ENCODE measurements at regions not wholly inside any gene's neighbourhood (a gene's known extent, or its start where the extent isn't known, plus 50 kb on each side); places are given as distances from the start of the nearest gene placed in this dataset.

DNA sequence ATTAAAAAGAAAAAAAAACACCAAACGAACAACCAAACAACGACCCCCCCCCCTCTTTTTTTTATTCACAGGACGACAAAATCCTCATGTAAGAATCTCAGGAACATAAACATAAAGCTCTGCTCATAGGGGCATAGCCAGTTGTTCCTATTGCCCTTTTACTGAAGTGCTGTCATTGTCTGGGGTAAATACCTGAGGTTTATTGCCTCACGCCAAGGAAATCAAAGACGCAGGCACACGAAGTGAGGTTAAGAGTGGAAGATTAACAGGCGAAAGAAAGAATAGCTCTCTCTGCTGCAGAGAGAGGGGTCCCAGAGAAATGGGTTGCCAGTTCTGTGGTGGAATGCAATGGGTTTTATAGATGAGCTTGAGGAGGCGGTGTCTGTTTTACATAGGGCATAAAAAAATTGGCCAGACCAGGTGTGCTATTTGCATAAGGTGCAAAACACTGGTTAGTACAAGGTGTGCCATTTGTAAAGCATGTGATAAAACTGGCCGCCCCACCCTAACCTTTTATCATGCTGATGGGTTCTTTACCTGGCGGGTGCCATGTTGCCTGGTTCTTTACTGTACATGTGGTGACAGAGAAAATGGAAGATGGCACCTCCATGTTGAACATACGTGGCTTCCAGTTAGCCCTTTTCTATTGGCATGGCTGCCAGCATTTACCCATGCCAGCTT is 257.6 kb upstream of the ZPLD1 start:
- H3K27ac ChIP-seq (ENCODE audit: low read depth, low read length) = no peak overlapping the region
- H3K27me3 ChIP-seq (ENCODE audit: control insufficient read depth, insufficient read depth, low read length) = no peaks in the 10 kb centered on the region
- no peak overlapping the region for H3K4me3 ChIP-seq (ENCODE audit: low read depth, low read length)
- no peaks in the 10 kb centered on the region for H3K4me1 ChIP-seq (ENCODE audit: control insufficient read depth, insufficient read depth, low read length)
- no peaks in the 10 kb centered on the region for H3K9me3 ChIP-seq (ENCODE audit: control insufficient read depth, insufficient read depth, low read depth, low read length)
- no peak overlapping the region for H3K9ac ChIP-seq (ENCODE audit: low read length)
- no peaks in the 10 kb centered on the region for H3K36me3 ChIP-seq (ENCODE audit: control insufficient read depth, insufficient read depth, low read length)

DNA sequence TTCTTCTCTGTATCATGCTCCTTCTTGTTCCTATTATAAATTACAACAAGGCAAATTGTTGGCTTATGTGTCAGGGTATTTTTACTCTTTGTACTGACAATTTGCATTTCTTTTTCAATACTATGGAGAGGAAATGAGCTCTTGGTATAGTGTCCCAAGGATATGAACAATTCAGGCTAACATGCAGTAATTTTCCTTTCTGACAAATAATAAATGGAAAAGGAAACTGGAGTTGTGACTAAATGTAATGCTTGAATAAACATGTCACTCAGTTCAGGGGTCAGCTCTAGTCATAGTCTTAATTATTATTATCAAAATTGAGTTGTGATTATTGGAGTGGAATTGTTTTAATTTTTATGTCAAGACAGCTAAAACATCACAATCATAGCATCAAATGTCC is 256.0 kb upstream of the ZPLD1 start:
- no peak overlapping the region for H3K9ac ChIP-seq (ENCODE audit: low read length)
- H3K27ac ChIP-seq (ENCODE audit: low read depth, low read length) = no peak overlapping the region
- H3K36me3 ChIP-seq (ENCODE audit: control insufficient read depth, insufficient read depth, low read length) = no peaks in the 10 kb centered on the region
- H3K4me1 ChIP-seq (ENCODE audit: control insufficient read depth, insufficient read depth, low read length) = peaks cover 6% of the 10 kb centered on the region; the same call in 1 of the 2 replicates
- no peaks in the 10 kb centered on the region for H3K9me3 ChIP-seq (ENCODE audit: control insufficient read depth, insufficient read depth, low read depth, low read length)
- H3K27me3 ChIP-seq (ENCODE audit: control insufficient read depth, insufficient read depth, low read length) = no peaks in the 10 kb centered on the region
- no peak overlapping the region for H3K4me3 ChIP-seq (ENCODE audit: low read depth, low read length)

DNA sequence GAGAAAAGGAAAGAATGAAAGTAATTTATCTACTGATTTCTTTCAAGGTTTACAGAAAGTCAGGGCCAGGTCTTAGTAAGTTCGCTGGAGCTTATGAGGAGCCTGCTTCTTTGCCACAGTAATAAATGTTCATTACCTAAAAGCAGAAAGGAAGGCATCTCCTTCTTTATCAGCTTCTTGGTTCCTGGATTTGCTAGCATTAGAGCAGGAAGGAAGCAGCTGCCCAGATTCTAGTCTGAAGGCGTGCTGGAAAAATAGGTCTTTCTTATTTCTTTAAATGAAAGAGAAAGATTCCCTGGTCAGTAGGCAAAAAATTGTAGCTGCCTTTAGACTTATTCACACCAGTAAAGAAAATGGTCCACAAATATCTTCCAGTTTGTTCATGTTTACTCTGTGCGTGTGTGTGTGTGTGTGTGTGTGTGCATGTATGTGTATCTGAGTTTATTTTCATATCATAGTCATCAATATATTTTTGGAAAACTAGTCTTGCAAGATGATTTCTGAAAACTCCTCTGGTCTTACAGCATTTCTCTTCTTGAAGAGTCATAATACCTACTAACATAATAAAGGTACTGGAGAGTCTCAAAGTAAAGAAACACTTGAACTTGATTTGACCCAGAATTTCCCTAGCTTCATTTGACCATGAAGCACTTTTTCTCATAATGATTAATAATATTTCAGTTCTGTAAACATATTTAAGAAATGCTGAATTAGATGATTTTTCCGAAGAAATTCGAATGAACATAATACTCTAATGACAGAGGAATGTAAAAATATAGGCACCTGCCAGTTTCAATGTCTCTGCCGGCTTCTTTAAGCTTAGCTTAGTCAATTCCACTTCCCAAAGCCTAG is 255.3 kb upstream of the ZPLD1 start:
- Histone ChIP-seq H3K9ac (ENCODE audit: low read length) (no peak overlapping the region), H3K4me1 (ENCODE audit: control insufficient read depth, insufficient read depth, low read length) (peaks cover 9% of the 10 kb centered on the region; the same call in 1 of the 2 replicates), H3K4me3 (ENCODE audit: low read depth, low read length) (no peak overlapping the region), H3K36me3 (ENCODE audit: control insufficient read depth, insufficient read depth, low read length) (no peaks in the 10 kb centered on the region), H3K27me3 (ENCODE audit: control insufficient read depth, insufficient read depth, low read length) (no peaks in the 10 kb centered on the region), H3K9me3 (ENCODE audit: control insufficient read depth, insufficient read depth, low read depth, low read length) (no peaks in the 10 kb centered on the region), H3K27ac (ENCODE audit: low read depth, low read length) (no peak overlapping the region)

DNA sequence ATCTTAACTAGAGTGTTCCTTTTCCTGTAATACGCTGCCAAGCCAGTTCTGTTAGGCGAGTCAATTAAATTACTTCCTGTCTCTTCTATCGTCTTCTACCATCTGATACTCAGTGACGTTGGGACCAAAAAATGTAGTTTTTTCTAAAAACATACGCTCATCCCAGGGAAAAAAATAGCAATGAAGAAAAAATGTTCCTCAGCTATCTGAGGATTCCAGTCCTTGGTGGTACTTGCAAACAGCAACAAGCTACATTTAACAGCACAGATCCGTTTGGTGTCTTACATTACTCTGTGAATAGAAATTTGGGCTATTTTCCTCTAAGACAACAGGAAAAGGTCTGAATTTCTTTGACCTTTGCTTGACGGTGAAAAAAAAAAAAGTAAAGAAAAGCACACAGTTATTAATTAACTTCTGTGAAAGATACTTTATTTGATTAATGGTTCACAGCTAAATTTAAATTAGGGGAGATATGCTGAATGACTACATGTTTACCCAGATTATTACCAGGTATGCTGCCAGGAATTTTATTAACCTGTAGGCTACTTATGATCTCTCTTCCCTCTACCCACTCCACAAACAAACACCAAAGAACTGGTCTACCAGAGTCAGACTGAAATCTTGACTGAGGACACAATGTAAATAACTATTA is 254.4 kb upstream of the ZPLD1 start:
- Histone ChIP-seq H3K9me3 (ENCODE audit: control insufficient read depth, insufficient read depth, low read depth, low read length) (no peaks in the 10 kb centered on the region), H3K27ac (ENCODE audit: low read depth, low read length) (no peak overlapping the region), H3K27me3 (ENCODE audit: control insufficient read depth, insufficient read depth, low read length) (no peaks in the 10 kb centered on the region), H3K4me3 (ENCODE audit: low read depth, low read length) (no peak overlapping the region), H3K9ac (ENCODE audit: low read length) (no peak overlapping the region), H3K4me1 (ENCODE audit: control insufficient read depth, insufficient read depth, low read length) (peaks cover 9% of the 10 kb centered on the region; the same call in 1 of the 2 replicates), H3K36me3 (ENCODE audit: control insufficient read depth, insufficient read depth, low read length) (no peaks in the 10 kb centered on the region)

DNA sequence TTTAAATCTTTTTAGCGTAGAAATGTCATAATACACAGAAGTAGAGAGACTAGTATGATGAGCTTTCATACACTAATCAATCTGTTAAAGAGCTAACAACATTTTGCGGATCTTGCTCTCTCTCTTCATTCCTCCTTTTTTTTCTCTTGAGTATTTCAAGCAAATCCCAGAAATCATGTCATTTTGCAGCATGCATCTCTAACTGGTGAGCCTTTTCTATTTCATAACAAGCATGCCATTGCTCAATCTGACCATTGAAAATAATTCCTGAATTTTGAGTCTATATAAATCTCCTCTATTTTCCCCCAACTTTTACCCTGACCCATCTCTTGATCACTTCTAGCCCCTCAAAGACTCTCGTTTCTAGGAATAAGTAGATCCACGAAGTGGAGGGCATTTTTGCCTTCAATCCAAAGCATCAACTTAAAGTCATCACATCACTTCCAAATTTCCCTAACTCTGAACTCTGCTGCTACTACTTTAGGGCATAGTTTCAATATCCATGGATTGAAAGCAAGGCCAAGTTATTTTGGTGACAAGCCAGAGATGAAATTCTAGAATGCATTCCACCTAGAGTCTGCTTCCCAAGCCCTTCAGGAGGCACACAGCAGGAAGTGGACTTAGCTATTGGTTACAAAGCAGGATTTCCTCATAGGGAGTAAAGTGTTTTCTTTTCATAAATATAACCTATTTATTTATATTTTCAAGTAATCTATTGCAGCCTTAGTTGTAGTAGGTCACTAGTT is 253.5 kb upstream of the ZPLD1 start:
- Histone ChIP-seq H3K36me3 (ENCODE audit: control insufficient read depth, insufficient read depth, low read length) (no peaks in the 10 kb centered on the region), H3K4me3 (ENCODE audit: low read depth, low read length) (no peak overlapping the region), H3K27me3 (ENCODE audit: control insufficient read depth, insufficient read depth, low read length) (no peaks in the 10 kb centered on the region), H3K9ac (ENCODE audit: low read length) (no peak overlapping the region), H3K9me3 (ENCODE audit: control insufficient read depth, insufficient read depth, low read depth, low read length) (no peaks in the 10 kb centered on the region), H3K4me1 (ENCODE audit: control insufficient read depth, insufficient read depth, low read length) (peaks cover 9% of the 10 kb centered on the region; the same call in 1 of the 2 replicates), H3K27ac (ENCODE audit: low read depth, low read length) (no peak overlapping the region)

DNA sequence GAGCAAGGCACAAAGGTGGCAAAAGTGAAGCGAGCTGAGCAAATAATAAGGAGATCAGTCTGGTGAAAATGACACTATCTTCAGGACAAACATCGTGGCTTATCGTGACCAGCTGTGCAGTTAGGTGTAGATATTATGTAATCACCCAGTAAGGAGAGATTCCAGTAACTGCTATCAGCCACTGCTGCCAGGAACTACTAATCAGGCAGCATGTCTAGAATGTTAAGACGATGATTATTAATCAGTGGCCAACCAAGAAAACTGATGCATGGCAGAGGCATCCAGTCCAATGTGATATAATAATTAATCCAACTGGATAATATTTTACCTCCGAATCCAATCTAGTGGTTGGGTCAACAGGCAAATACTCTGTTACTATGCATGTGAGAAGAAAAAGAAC is 252.7 kb upstream of the ZPLD1 start:
- peaks cover 9% of the 10 kb centered on the region; the same call in 1 of the 2 replicates for H3K4me1 ChIP-seq (ENCODE audit: control insufficient read depth, insufficient read depth, low read length)
- H3K27ac ChIP-seq (ENCODE audit: low read depth, low read length) = no peak overlapping the region
- H3K4me3 ChIP-seq (ENCODE audit: low read depth, low read length) = no peak overlapping the region
- no peaks in the 10 kb centered on the region for H3K27me3 ChIP-seq (ENCODE audit: control insufficient read depth, insufficient read depth, low read length)
- no peak overlapping the region for H3K9ac ChIP-seq (ENCODE audit: low read length)
- no peaks in the 10 kb centered on the region for H3K36me3 ChIP-seq (ENCODE audit: control insufficient read depth, insufficient read depth, low read length)
- H3K9me3 ChIP-seq (ENCODE audit: control insufficient read depth, insufficient read depth, low read depth, low read length) = no peaks in the 10 kb centered on the region

DNA sequence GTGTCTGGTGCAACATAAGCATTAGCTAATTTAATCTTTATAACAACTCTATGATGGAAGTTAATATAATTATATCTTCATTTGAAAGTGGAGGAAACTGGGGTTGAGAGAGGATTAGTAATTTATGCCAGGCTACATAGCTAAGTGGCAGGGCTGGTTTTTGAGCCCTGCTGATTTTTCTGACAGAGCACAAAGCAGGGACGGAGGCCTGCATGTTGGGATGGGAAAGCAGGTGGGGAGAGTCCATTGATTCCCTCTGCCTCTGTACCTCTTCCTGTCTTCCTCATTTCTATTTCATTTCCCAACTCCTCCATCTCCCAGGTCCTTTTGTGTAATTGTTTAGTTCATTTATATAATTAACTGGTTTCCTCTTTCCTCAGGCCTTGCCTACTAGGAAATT is 251.6 kb upstream of the ZPLD1 start:
- no peak overlapping the region for H3K4me3 ChIP-seq (ENCODE audit: low read depth, low read length)
- peaks cover 9% of the 10 kb centered on the region; the same call in 1 of the 2 replicates for H3K4me1 ChIP-seq (ENCODE audit: control insufficient read depth, insufficient read depth, low read length)
- no peaks in the 10 kb centered on the region for H3K9me3 ChIP-seq (ENCODE audit: control insufficient read depth, insufficient read depth, low read depth, low read length)
- no peaks in the 10 kb centered on the region for H3K36me3 ChIP-seq (ENCODE audit: control insufficient read depth, insufficient read depth, low read length)
- no peak overlapping the region for H3K9ac ChIP-seq (ENCODE audit: low read length)
- no peak overlapping the region for H3K27ac ChIP-seq (ENCODE audit: low read depth, low read length)
- no peaks in the 10 kb centered on the region for H3K27me3 ChIP-seq (ENCODE audit: control insufficient read depth, insufficient read depth, low read length)

DNA sequence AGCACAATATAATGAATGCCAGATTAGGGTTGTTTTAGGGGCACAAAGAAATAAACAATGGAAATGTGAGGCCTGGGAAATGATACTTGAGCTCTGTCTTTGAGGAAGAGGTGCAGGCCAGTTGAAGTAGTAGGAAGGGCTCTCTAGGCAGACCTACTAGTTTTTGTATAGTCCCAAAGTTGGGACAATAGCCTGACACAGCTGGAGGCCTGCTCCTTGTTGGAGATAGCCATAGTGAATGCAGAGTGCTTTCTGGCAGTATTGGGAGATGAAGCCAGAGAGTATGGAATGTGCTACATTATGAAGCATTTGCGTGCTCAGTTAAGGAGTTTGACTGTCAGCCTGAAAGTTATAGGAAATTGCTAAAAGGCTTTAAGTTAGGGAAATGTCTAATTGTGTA is 251.2 kb upstream of the ZPLD1 start:
- Histone ChIP-seq H3K9me3 (ENCODE audit: control insufficient read depth, insufficient read depth, low read depth, low read length) (no peaks in the 10 kb centered on the region), H3K9ac (ENCODE audit: low read length) (no peak overlapping the region), H3K36me3 (ENCODE audit: control insufficient read depth, insufficient read depth, low read length) (no peaks in the 10 kb centered on the region), H3K4me3 (ENCODE audit: low read depth, low read length) (no peak overlapping the region), H3K27me3 (ENCODE audit: control insufficient read depth, insufficient read depth, low read length) (no peaks in the 10 kb centered on the region), H3K4me1 (ENCODE audit: control insufficient read depth, insufficient read depth, low read length) (peaks cover 9% of the 10 kb centered on the region; the same call in 1 of the 2 replicates), H3K27ac (ENCODE audit: low read depth, low read length) (no peak overlapping the region)

DNA sequence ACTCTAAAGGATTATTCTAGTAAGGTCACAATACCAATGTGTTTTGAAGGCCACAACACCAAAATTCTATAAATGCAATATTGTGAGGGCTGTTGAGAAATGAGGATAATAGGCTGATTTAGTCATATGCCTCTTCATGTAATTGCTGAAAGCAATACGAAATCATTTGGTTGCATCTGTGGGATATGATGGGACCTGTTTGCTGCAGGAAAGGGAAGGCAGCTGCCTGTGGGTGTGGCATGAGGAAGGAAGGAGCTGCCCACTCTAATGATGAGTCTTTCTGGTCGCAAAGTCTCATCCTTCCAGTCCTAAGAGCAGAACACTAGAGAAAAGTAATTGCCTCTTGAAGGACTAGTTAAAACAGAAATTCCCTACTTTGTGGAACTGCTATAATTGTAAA is 245.3 kb upstream of the ZPLD1 start:
- Histone ChIP-seq H3K36me3 (ENCODE audit: control insufficient read depth, insufficient read depth, low read length) (no peaks in the 10 kb centered on the region), H3K9me3 (ENCODE audit: control insufficient read depth, insufficient read depth, low read depth, low read length) (no peaks in the 10 kb centered on the region), H3K4me3 (ENCODE audit: low read depth, low read length) (no peak overlapping the region), H3K9ac (ENCODE audit: low read length) (no peak overlapping the region), H3K27ac (ENCODE audit: low read depth, low read length) (no peak overlapping the region), H3K4me1 (ENCODE audit: control insufficient read depth, insufficient read depth, low read length) (no peaks in the 10 kb centered on the region), H3K27me3 (ENCODE audit: control insufficient read depth, insufficient read depth, low read length) (no peaks in the 10 kb centered on the region)

DNA sequence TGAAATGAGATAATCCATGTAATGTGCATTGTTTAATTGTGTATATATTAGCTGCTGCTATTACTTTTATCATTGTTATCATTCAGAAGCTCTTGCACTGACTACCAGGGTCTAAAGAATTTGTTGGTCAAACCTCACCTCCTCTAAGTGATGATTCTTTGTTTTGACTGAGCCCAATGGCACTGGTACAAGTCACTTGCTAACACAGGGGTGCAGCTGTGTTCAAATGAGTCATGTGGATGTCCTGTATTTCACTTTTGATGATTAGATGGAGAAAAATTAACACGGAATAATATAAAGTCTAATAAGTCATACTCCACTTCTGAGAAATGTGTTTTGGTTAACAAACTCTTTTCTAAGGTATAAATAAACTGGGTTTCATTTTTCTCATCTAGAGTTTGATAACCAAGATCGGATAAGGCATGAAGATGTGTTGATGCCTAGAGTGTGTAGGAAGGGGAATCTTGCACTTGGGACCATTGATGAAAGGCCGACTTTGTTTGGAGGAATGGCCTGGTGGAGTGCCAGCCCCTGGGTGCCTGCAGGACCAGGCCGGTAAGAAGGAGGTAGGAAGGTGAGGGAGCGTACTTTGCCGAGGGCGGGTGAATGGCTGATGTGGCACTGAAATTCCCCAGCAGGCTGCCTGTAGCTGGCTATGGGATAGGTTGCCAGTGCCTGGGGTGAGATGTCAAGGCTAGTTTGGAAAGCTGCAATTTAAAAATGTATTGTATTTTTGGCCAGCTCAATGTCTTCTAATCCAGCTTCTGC is 244.7 kb upstream of the ZPLD1 start:
- no peaks in the 10 kb centered on the region for H3K4me1 ChIP-seq (ENCODE audit: control insufficient read depth, insufficient read depth, low read length)
- no peaks in the 10 kb centered on the region for H3K27me3 ChIP-seq (ENCODE audit: control insufficient read depth, insufficient read depth, low read length)
- H3K36me3 ChIP-seq (ENCODE audit: control insufficient read depth, insufficient read depth, low read length) = no peaks in the 10 kb centered on the region
- H3K9me3 ChIP-seq (ENCODE audit: control insufficient read depth, insufficient read depth, low read depth, low read length) = no peaks in the 10 kb centered on the region
- H3K9ac ChIP-seq (ENCODE audit: low read length) = no peak overlapping the region
- H3K27ac ChIP-seq (ENCODE audit: low read depth, low read length) = no peak overlapping the region
- no peak overlapping the region for H3K4me3 ChIP-seq (ENCODE audit: low read depth, low read length)
